ENCODE measurements at regions not wholly inside any gene's neighbourhood (a gene's known extent, or its start where the extent isn't known, plus 50 kb on each side); places are given as distances from the start of the nearest gene placed in this dataset.

- H3K9me3 ChIP-seq, result no peaks in the 10 kb centered on the region
- WGBS, result 95% methylated on average over 4 of the region's 4 CpGs
- H3K36me3 ChIP-seq, result no peaks in the 10 kb centered on the region
- no peak overlapping the region for H3K27ac ChIP-seq
- H3K4me3 ChIP-seq, result no peak overlapping the region
- TF ChIP-seq POLR2A (IDR thresholded peaks at IDR 0.05), result no peak
- TF ChIP-seq EP300 (IDR thresholded peaks at IDR 0.05), result no peak
- TF ChIP-seq POLR2AphosphoS5 (IDR thresholded peaks at IDR 0.05), result no peak
- TF ChIP-seq, protein P1, sequence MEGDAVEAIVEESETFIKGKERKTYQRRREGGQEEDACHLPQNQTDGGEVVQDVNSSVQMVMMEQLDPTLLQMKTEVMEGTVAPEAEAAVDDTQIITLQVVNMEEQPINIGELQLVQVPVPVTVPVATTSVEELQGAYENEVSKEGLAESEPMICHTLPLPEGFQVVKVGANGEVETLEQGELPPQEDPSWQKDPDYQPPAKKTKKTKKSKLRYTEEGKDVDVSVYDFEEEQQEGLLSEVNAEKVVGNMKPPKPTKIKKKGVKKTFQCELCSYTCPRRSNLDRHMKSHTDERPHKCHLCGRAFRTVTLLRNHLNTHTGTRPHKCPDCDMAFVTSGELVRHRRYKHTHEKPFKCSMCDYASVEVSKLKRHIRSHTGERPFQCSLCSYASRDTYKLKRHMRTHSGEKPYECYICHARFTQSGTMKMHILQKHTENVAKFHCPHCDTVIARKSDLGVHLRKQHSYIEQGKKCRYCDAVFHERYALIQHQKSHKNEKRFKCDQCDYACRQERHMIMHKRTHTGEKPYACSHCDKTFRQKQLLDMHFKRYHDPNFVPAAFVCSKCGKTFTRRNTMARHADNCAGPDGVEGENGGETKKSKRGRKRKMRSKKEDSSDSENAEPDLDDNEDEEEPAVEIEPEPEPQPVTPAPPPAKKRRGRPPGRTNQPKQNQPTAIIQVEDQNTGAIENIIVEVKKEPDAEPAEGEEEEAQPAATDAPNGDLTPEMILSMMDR (IDR thresholded peaks at IDR 0.05), result no peak
- no peak for DNase-seq (ENCODE audit: low spot score in 2 of 2)
- no peaks in the 10 kb centered on the region for H3K27me3 ChIP-seq
- peaks cover 9% of the 10 kb centered on the region for H3K4me1 ChIP-seq
Observed at GRCh38 chr2:147619808-147620207, 225.0 kb upstream of the ACVR2A start.

DNA sequence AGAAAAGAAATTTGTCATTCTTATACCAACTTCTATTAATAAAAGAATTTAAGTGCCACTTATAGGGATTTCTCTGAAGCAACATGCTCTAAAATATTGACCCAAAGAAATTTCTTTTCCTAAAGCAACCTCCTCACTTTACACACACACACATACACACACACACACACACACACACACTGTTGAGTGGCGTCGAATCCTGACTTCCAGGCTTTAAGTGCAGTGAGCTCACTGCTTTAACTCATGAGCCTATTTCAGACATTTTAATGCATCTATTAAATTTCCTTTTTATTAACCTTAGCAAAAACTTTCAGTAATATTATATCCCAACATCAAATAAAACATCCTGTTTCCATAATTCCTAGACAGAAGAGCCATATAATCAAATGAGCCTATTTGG lies 229.1 kb upstream of the ACVR2A start:
- Histone ChIP-seq H3K36me3 (no peaks in the 10 kb centered on the region), H3K4me3 (no peak overlapping the region), H3K27ac (no peak overlapping the region), H3K4me1 (peaks cover 9% of the 10 kb centered on the region), H3K9me3 (no peaks in the 10 kb centered on the region), H3K27me3 (no peaks in the 10 kb centered on the region)
- WGBS, result 65% methylated on average over 2 of the region's 2 CpGs
- no peak for TF ChIP-seq POLR2AphosphoS5 (IDR thresholded peaks at IDR 0.05)
- TF ChIP-seq, protein P1 (IDR thresholded peaks at IDR 0.05), result no peak
- TF ChIP-seq POLR2A (IDR thresholded peaks at IDR 0.05), result no peak
- TF ChIP-seq EP300 (IDR thresholded peaks at IDR 0.05), result no peak
- no peak for DNase-seq (ENCODE audit: low spot score in 2 of 2)

- Histone ChIP-seq H3K4me3 (no peak overlapping the region), H3K9me3 (no peaks in the 10 kb centered on the region), H3K27ac (no peak overlapping the region), H3K36me3 (no peaks in the 10 kb centered on the region), H3K27me3 (no peaks in the 10 kb centered on the region), H3K4me1 (peaks cover 9% of the 10 kb centered on the region)
- no peak for DNase-seq (ENCODE audit: low spot score in 2 of 2)
- TF ChIP-seq, protein P1 (IDR thresholded peaks at IDR 0.05), result no peak
- TF ChIP-seq EP300 (IDR thresholded peaks at IDR 0.05), result no peak
- TF ChIP-seq POLR2AphosphoS5 (IDR thresholded peaks at IDR 0.05), result no peak
- no peak for TF ChIP-seq POLR2A (IDR thresholded peaks at IDR 0.05)
- 67% methylated on average over 4 of the region's 4 CpGs for WGBS
Observed at GRCh38 chr2:147614979-147615470, 229.8 kb upstream of the ACVR2A start.

DNA sequence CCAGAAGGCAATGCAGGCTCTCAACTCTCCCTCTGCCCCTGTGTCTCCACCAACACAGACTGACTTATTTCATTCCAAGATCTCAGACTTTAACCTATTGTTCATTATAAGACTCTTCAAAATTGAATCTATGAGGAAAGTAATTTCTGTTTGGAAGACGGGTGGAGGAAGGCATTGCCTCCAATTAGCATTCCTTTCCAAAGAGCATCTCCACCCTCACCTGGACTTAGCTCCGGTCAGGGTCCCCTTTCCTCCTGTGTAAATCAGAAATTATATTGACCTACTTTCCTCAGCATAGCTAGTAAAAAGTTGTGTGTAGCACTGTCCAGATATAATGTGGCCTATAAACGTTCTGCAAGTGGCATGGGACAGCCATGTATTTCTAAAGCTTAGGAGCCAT lies 230.4 kb upstream of the ACVR2A start:
- no peaks in the 10 kb centered on the region for H3K36me3 ChIP-seq
- no peaks in the 10 kb centered on the region for H3K9me3 ChIP-seq
- WGBS, result 51% methylated on average over 3 of the region's 3 CpGs
- DNase-seq (ENCODE audit: low spot score in 2 of 2), result no peak
- no peak overlapping the region for H3K4me3 ChIP-seq
- no peaks in the 10 kb centered on the region for H3K27me3 ChIP-seq
- H3K4me1 ChIP-seq, result peaks cover 9% of the 10 kb centered on the region
- H3K27ac ChIP-seq, result no peak overlapping the region
- TF ChIP-seq EP300 (IDR thresholded peaks at IDR 0.05) (no peak), POLR2AphosphoS5 (IDR thresholded peaks at IDR 0.05) (no peak), POLR2A (IDR thresholded peaks at IDR 0.05) (no peak)
- TF ChIP-seq, protein P1 (IDR thresholded peaks at IDR 0.05), result no peak

DNA sequence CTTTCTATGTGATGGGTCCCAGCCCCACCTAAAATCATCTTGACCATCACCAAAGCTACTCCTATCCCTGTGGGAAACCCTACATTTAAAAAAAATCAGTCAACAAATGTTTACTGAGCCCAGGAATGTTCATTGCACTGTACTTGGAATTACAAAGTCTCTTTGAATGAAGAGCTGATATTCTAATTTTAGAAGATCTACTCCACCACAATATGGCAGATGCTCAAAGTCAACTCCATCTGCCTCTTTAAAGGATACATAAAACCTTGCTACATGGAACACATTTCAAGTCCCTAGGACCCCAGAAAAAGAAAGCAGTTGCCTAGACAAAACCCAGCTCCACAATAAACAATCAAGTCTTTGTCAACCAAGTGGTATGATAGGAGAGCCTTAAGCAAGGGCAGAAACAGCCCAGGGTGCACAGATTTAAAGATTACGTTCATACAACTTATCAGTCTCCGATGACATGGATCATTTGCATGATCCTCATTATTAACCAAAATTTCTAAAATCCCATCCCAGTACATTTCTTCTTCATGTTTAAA lies 234.3 kb upstream of the ACVR2A start:
- Histone ChIP-seq H3K4me1 (peaks cover 3% of the 10 kb centered on the region), H3K9me3 (no peaks in the 10 kb centered on the region), H3K27ac (no peak overlapping the region), H3K4me3 (no peak overlapping the region), H3K27me3 (no peaks in the 10 kb centered on the region), H3K36me3 (no peaks in the 10 kb centered on the region)
- DNase-seq (ENCODE audit: low spot score in 2 of 2), result no peak
- 78% methylated on average over 2 of the region's 2 CpGs for WGBS
- TF ChIP-seq, protein P1 (IDR thresholded peaks at IDR 0.05), result no peak
- no peak for TF ChIP-seq POLR2A (IDR thresholded peaks at IDR 0.05)
- no peak for TF ChIP-seq POLR2AphosphoS5 (IDR thresholded peaks at IDR 0.05)
- no peak for TF ChIP-seq EP300 (IDR thresholded peaks at IDR 0.05)

Data from suprapubic skin (tissue), 4 donors.